NCI-H345 (cell line): ENCODE measurements at regions not wholly inside any gene's neighbourhood (a gene's known extent, or its start where the extent isn't known, plus 50 kb on each side); places are given as distances from the start of the nearest gene placed in this dataset.

Experiments used
- DNase-seq: peaks from one replicate; lab custom pipeline; 2025; lab: John Stamatoyannopoulos, UW

DNA sequence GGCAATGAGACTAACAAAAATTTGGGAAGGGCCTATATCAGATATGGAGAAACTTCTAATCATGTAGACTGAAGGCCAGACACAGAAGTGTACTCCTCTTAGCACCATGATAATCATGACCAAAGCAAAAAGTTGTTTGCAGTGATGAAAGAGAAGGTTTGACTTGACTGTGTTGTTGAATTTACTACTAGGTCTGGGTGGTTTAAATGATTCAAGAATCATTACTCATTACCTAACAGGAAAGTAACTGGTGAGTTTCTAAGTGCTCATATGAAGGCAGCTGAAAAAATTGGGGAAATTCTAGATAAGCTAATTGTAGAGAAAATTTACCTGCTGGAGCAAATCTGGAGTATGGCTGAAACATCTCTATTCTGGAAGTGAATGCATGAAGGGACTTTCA, 451.5 kb upstream of the SORCS1 start:
- no peak for DNase-seq

DNA sequence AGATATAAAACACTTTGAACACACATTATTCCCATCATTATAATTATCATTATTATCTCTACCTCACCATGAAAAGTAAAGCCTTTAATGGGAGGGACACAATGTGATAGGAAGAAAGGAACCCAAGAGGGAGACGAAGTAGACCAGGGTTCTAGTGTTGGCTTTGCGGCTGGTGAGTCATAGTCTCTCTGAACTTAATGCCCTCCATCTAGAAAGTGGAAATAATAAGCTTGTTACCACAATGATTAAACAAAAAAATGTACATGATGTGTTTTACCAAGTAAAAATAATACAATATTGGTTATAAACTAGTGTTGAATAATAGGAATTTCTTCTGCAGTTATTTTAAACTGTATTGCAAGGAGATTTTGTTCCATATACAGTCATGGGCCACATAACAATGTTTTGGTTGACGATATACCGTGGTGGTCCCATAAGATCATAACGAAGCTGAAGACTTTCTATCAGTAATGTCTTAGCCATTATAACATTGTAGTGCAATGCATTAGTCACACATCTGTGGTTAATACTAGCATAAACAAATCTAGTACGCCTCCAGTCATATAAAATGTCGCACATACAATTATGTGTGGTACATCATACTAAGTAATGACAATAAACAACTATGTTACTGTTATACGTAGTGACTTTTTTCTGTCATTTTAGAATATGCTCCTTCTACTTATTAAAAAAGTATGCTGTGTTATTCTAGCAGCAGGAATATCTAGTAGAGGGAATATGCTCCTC, 450.6 kb upstream of the SORCS1 start:
- no peak for DNase-seq

DNA sequence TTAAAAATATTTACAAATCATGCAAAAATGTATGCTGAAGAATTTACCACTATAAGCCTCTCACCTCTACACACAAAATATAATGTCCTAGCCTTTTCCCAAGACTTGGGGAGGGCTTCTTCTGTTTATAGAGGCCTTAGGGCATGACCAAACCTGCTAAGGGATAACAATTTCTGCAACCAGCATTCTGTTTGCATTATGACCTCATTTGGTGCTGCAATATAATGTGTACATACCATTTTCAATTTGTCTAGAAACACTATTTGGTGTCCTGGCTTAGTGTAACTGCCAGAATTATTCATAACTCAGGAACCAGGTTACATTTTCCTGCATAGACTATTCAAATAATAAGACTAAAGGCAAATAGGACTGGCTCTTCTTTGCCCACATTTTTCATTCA, 446.6 kb upstream of the SORCS1 start:
- DNase-seq: no peak

DNA sequence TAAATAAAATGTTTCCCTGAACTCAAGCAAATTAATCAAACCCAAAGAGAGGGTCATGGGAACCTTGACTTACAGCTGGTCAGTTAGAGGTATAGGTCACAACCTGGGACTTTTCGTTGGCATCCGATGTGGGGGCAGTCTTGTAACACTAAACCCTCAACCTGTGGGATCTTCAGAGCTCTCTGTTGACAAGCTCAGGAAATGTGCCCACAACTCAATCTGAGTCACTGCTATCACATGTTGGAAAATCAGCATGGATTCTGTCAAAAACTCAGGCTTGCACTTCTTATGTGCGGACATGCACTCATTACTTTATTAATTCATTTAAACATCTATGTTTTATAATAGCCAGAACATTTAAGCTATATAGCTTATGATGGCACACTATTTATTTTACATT, 424.6 kb upstream of the SORCS1 start:
- DNase-seq: no peak

DNA sequence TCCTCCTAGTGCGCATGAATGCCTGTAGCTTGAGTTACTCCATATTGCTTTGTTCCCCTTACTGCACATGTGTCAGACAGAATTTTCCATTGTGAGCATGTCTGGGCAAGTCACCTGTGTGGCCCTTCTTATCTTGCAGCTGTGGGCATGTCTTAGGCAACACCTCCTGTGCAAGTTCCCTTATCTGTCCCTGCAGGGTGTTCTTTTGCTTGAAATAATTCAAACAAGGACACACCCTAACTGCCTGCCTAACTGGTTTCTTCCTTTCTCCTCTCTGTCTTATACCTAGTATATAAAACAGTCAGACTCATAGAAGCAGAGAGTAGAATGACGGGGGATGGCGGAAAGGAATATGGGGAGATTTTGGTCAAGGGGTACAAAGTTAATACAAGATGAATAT, 421.1 kb upstream of the SORCS1 start:
- DNase-seq: no peak

DNA sequence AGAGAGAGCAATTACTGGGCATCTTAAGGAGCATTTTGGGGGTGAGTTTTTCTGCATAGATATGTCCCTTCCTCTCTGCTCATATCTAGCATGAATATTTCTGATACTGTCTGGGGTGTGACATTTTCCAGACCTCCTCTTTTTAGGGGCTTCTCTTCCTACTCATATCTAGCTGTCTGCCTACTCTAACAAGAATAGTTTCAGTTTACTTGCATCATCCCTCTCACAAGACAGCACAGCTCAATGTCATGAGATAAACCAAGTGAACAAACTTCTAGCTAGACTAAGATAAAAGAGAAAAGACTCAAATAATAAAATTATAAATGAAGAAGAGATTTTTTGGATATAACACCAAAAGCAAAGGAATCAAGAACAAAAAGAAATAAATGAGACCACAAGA, 419.5 kb upstream of the SORCS1 start:
- no peak for DNase-seq

DNA sequence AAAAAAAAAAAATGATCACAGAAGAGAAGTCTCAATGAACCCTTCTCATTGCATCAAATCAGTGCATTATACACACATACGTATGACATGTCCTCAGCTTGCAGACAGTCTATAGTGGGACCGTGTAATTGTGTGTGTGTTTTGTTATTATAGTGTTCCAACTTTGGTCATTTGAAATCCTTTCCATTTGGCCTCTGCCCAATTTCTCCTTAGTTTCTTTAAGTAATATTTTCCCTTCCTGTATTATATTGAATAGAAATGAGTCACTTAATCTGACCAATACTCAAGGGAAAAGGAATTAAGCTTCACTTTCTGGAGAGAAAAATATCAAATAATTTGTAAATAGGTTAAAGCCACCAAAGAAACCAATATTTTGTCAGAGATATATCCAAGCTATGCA, 415.5 kb upstream of the SORCS1 start:
- DNase-seq: no peak

DNA sequence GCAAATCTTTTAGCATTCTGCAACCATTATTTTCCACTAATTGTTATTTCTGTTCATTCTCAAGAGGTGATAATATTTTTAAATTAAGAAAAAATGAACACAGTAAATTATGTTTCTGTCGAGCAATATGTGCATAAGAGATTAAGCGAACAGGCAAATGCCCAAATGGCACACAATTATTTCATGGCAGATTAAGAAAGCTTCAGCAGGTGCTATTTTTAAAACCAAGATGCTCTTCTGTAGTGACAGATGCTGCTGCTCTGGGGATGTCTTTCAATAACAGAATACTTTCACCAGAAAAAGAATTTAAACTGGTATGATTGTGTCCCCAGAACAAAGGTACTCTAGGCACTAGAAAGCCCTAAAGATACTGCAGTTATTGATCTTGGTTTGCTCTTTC, 412.7 kb upstream of the SORCS1 start:
- DNase-seq: no peak

DNA sequence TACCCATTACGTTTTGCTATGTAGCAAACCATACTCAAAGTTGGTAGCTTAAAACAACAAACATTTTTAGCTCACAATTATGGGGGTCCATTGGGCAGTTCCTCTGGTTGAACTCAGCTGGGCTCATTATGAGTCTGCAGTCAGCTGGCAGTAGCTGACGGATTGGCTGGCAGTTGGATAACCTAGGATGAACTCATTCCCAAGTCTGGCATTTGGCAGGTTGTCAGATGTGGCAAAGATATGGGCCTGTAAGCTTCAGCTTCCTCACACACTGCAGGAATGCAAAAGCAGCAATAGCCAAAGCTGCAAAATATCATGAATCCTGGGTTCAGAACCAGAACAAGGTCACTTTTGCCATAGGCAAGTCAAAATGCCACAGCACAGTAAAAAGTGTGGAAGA, 412.2 kb upstream of the SORCS1 start:
- DNase-seq: no peak

DNA sequence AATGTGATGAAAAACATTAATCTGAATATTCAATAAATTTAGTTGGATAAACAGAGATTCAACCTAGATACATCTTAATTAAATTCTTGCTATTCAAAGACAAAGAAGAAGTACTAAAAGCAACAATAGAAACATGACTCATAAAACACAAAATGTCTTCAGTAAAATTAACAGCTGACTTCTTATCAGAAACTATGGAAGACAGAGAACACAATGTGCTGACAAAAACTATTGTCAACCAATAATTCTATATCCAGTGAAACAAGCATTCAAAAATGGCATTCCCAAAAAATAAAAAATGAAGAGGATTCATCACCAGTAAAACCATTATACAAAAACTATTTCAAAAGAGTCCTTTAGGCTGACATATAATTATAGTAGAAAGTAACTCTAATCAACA, 400.5 kb upstream of the SORCS1 start:
- no peak for DNase-seq

DNA sequence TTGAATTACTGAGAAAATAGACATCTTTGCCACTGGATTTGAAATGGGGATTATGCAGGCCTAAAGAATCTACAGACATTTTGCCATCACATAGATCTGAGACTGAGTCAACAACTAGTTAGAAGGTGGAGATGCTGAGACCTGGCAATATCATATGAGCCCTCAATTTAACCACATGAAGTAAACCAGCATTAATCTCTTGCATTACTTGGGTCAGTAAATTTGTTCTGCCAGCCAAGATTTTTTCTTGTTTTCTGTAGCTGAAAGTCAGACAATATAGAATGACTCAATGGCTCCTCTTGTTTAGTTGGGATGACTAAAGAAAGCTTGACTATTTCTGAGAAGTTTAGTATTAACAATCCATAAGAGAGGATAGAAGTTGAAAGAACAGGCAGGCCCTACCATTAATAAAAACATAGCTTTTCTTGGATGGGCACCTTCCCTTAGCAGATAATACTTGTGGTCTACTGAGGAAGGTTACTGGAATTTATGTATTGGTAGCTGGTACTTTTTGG, 396.7 kb upstream of the SORCS1 start:
- no peak for DNase-seq

DNA sequence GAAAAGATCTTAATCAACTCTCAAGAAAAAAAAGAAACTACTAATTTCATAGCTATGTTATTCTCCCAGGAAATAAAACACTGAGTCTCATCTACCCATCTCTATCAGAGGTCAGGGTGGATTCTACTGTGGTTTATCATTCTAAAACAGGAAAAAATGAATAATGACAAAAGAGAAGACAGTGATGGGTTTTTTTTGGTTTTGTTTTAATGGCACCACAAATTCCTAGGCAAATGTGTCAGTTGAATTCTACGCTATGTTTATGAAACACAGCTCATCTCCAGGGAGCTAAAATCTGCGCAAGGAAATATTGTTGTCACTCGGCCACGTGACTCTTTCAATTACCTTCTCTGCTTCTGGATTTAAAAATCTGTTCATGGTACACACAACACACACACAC, 393.4 kb upstream of the SORCS1 start:
- DNase-seq: no peak

DNA sequence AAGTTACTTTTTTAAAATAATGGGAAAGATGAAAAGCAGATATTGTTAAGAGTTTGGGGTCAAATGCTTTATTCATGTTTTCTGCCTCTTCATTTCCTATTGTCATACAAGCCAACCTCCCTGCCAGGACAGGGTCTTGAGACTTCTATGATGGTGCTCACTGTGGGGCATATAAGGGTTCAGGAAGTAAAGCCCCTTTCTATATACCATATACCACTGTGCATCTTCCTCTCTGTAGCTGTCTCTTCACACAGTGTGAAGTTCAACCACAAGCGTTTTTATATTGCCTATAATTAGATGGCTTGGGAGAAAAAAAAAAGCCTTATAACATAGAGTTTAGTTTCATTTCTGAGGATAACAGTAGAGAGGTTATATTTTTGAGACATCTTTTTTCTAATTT, 389.8 kb upstream of the SORCS1 start:
- no peak for DNase-seq

DNA sequence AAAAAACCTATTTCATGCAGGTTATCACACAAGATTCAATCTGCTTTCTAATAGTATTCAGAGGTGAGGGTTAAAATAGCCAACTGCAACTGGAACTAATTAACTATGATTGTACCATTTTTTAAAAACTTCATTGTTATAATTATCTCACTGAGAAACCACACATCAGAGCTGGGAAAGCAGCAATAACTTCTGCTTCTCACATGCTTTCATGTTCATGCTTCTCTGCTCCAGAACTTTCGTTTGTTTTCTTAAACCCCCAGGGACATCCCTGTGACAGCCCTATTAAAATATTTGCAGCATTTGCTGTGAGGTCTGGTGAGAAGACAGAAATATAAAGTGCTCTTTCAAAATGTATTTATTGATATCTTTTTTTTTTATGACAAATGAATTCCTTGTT, 389.0 kb upstream of the SORCS1 start:
- DNase-seq: no peak

DNA sequence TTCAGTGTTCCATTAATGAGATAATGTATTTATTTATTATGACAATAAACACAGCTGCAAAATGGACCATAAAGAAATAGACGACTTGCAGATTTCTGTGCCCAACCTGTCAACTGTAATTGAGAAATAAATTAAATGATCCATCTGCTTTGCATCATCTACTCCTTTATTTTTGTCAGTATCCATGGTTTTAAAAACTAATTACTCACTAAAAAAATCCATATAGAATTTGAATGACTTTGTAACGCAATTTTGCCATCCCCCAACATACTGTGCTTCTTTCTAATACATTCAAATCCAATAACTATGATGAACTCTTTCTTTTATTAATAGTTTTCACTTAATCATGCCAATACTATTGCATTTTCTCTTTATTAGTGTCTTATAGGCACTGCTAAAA, 388.5 kb upstream of the SORCS1 start:
- DNase-seq: no peak

DNA sequence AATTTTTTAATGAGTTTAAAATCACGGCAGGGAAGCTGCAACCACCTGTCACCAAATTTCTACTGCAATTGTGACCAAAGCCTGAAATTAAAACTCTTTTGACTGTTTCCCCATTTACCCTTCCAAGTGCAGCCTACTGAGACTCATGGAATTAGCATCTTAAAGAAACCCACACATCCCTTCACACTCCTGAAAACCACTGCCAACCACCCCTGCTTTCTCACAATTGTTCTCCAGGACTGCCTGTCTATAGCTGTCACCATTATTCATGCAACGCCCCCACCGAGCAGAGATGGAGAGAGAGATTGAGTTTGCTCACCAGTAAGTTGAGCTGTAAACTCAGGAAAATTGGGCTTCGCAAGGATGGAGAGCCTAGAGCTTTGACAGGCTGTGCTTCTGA, 383.8 kb upstream of the SORCS1 start:
- no peak for DNase-seq

DNA sequence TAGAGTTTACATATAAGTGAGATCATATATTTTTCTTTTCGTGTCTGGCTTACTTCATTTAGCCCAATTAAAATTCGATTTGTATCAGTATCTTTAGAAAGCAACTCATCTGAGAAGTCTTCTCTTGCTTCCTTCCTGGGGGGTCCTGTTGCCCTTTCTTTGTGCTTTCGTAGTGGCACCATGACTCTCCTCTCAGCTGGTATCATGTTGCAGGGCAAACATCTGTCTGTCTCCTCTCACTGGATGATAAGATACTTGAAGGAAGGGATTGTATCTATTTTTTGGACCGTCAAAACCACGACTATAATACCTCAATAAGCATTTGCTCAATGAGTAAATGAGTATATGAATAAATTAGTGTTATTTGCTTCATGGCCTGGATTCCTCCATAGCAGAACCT, 382.5 kb upstream of the SORCS1 start:
- DNase-seq: no peak

DNA sequence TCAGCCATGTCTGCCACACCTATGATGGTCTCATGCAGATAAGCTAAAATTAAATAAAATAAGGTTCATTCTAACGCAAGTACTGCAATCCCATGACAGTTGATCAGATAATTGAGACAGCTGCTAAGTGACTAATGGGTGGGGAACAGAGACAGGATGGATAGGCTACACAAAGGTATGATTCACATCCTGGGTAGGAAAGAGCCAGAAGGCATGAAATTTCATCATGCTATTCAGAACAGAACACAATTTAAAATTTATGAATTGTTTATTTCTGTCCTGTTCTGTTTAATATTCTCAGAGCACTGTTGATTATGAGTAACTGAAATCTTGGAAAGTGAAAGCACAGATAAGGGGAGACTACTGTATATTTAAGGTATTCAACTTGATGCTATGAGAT, 381.8 kb upstream of the SORCS1 start:
- DNase-seq: no peak

DNA sequence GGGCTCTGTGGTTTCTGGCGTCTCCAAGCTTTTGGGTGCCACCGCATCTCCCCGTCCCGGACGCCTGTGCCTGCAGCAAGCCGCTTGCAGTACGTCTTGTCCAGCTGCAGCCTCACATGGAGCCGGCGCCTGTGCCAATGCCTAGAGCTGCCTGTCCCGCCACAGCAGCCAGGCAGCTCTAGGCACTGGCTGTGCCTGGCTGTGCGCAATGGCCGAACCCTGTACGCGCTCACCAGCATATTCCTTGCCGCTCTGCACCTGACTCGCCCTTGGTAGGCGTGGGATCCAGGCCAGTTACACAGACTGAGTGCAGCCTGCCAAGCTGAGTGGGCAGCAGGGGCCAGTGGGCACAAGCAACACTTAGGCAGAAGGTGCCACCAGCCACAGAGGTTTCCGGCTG, 381.2 kb upstream of the SORCS1 start:
- DNase-seq: no peak

DNA sequence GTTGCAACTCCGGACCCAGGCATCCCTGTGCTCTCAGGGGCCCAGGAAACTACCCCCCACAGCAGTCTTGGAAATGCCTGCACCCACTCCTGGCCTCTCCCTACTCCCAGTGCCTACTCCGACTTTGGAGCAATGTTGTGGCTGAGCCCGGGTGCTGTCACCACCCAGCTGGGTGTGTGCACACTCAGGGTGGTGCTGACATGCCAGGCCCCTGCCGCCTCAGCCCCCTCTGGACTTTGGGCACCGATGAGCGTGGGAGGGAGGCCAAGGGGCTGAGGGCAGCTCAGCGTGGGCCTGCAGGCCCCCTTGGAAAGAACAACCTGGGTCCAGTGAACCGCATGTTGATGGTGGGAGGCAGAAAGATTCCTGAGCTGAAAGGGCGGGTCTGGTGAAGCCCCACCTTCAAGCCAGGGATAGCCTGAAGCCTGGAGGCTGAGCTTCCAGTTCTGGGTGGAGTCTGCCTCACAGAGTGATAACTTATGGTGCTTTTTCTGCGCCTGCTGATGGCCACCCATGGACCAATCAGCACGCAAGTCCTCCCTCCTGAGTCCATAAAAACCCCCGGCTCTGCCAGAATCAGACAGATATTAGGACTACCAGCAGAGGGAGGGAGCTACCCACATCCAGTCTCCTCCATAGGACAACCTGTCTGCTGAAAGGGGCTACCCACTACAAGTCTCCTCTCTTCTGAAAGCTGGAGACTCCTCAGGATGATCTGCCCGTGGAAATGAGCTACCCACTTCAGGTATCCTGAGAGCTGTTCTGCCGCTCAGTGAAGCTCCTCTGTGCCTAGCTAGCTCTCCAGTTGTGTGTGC, 380.4 kb upstream of the SORCS1 start:
- DNase-seq: no peak

DNA sequence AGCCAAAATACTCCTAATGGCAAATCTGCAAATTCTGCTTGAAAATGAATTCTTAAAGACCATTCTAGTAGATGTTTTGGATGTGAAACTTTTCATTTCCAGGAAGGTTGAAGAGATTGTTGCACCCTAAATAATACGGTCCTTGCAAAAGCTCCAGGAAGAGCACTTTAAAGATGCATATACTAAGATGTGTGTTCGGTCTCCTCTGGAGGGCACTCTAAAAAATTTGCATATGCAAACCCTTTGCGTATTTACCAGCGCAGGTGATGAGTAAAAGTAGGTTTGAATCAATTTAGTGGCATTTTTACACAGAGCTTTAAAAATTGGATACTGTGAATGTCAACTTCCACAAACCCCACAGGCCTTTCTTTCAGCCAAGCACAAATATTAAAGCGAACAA, 378.1 kb upstream of the SORCS1 start:
- DNase-seq: no peak

DNA sequence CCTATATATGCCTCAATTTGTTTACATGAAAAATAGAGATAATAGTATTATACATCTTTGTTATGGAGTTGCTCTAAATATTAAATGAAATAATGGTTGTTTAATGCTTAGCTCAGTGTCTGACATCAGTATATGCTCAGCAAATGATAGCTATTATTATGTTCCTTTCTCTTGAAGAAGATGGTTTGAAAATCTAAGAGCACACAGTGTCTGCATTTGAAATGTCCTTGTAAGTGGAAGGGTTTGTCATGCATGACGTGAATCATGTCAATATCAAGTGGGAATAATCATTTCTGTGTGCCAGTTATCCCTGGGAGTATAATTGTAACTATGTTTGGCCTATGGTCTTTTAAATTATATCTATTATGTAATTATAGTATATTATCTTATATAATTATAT, 377.5 kb upstream of the SORCS1 start:
- no peak for DNase-seq

DNA sequence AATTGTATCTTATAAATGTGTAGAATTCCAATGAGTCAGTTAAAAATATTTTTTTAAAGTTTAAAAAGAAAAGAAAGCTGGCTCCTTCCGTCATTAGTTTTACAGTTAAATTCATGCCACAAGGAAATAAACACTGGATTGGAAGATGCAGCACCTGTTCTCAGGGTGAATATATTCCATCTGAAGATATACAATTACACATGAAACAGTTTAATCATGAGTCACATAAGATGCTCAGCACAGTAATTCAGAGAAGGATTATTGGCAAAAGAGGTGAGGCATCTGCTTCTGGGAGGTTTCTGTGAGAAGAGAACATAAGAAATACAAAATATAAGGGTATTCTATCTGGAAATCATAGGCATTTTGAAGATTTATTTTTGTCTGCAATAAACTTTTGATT, 376.5 kb upstream of the SORCS1 start:
- DNase-seq: no peak

DNA sequence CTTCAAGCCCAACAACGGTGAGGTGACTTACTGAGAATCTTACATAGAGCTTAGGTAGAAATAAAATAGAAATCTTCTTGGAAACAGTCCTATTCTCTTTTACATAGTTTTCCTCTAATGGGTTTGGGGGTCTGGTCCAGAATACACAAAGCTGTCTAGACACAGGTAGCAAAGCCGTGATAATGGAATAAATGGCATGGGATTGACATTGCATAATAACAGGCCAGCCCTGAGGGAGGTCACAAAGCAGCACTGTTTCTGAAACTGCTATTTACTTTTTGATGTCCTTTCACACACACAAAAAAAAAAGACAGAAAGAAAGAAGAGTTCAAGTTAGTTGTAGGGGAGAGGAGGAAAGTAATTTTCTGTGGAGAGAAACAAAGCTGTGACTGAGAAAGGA, 364.8 kb upstream of the SORCS1 start:
- no peak for DNase-seq
